ENCODE measurements at regions not wholly inside any gene's neighbourhood (a gene's known extent, or its start where the extent isn't known, plus 50 kb on each side); places are given as distances from the start of the nearest gene placed in this dataset.
"Not testable (repeated sequence)": the region's sequence is repeated elsewhere in the genome, so short reads cannot be mapped to it uniquely, and the experiment has no call there.

DNA sequence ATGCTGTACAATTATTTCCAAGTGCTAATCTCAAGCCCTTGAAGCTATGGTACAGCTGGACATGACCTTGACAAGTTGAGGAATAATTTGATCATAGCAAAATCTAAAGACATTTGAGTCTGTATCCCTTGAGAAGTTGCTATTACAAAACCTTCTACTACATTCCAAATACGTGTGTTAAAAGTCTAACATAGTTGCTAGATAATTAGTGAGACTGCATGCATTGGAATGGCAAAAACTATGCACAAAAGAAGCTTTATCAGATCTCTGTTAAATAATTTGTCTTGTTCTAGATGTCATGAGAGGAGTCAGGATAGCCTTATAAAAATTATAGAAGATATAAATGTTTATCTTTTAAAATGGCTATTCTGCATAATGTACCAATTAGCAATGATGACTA is 127.8 kb downstream of the GJA1 start (continued):
- TF ChIP-seq, protein P1, sequence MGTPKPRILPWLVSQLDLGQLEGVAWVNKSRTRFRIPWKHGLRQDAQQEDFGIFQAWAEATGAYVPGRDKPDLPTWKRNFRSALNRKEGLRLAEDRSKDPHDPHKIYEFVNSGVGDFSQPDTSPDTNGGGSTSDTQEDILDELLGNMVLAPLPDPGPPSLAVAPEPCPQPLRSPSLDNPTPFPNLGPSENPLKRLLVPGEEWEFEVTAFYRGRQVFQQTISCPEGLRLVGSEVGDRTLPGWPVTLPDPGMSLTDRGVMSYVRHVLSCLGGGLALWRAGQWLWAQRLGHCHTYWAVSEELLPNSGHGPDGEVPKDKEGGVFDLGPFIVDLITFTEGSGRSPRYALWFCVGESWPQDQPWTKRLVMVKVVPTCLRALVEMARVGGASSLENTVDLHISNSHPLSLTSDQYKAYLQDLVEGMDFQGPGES (IDR thresholded peaks at IDR 0.05) = no peak
- TF ChIP-seq ESRRA (IDR thresholded peaks at IDR 0.05; ENCODE audit: low read length) = no peak

DNA sequence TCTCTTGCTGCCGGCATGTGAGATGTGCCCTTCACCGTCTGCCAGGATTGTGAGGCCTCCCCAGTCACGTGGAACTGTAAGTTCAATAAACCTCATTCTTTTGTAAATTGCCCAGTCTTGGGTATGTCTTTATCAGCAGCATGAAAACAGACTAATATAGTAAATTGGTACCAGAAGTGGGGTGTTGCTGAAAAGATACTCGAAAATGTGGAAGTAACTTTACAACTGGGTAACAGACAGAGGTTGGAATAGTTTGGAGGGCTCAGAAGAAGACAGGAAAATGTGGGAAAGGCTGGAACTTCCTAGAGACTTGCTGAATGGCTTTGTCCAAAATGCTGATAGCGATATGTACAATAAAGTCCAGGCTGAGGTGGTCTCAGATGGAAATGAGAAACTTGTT is 129.1 kb downstream of the GJA1 start:
- DNase-seq (ENCODE audit: low read depth, low spot score); H3K36me3 ChIP-seq (ENCODE audit: control insufficient read depth in 2 of 2, insufficient read depth in 2 of 2, low read length in 1 of 2); H2AFZ ChIP-seq (ENCODE audit: control insufficient read depth, low read depth, low read length); POLR2A ChIA-PET; CTCF ChIA-PET; H4K20me1 ChIP-seq (ENCODE audit: control insufficient read depth, insufficient read depth); H3K9ac ChIP-seq (ENCODE audit: control insufficient read depth, insufficient read depth, low read length); H3K4me3 ChIP-seq; H3K4me2 ChIP-seq (ENCODE audit: control insufficient read depth, insufficient read depth); H3K4me1 ChIP-seq (ENCODE audit: control insufficient read depth, insufficient read depth, low read length); SMC1A ChIA-PET (ENCODE audit: uncharacterized antibody, unreplicated experiment); H3K27ac ChIP-seq (ENCODE audit: control insufficient read depth, insufficient read depth); H3K27me3 ChIP-seq (replicated peaks in 1 of 2; ENCODE audit: control insufficient read depth in 2 of 2, insufficient read depth in 2 of 2, low read length in 1 of 2); BruUV-seq (replicated peaks); intact Hi-C loops (cut with micrococcal nuclease; ENCODE audit: unreplicated experiment); in situ Hi-C loops (cut with MboI); ATAC-seq; H3K9me3 ChIP-seq (replicated peaks; ENCODE audit: control insufficient read depth, insufficient read depth, low read length); RAD21 ChIA-PET (ENCODE audit: unreplicated experiment); H3K79me2 ChIP-seq (ENCODE audit: control insufficient read depth, insufficient read depth, low read length); FAIRE-seq: not testable (repeated sequence)
- 25% methylated on average over 5 of the region's 5 CpGs for WGBS (ENCODE audit: insufficient coverage, insufficient replicate concordance, low lambda C conversion rate, missing lambda C conversion rate)

DNA sequence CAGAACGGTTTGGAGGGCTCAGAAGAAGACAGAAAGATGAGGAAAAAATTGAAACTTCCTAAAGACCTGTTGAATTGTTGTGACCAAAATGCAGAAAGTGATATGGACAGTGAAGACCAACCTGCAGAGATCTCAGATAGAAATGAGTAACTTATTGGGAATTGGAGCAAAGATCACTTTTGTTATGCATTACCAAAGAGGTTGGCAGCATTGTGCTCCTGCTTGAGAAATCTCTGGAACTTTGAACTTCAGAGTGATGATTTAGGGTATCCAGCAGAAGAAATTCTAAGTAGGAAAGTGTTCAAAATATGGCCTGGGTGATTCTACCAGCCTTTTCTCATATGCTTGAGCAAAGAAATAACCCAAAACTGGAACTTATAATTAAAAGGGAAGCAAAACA is 136.0 kb downstream of the GJA1 start:
- H3K9ac ChIP-seq (ENCODE audit: control insufficient read depth, insufficient read depth, low read length) = no peak overlapping the region
- H3K4me1 ChIP-seq (ENCODE audit: control insufficient read depth, insufficient read depth, low read length) = no peaks in the 10 kb centered on the region
- no peaks in the 10 kb centered on the region for H3K36me3 ChIP-seq (ENCODE audit: control insufficient read depth in 2 of 2, insufficient read depth in 2 of 2, low read length in 1 of 2)
- no peak for FAIRE-seq
- no peaks in the 10 kb centered on the region for H3K27me3 ChIP-seq (replicated peaks in 1 of 2; ENCODE audit: control insufficient read depth in 2 of 2, insufficient read depth in 2 of 2, low read length in 1 of 2)
- no peak overlapping the region for H3K27ac ChIP-seq (ENCODE audit: control insufficient read depth, insufficient read depth)
- 0% methylated on average over 1 of the region's 1 CpG for WGBS (ENCODE audit: insufficient coverage, insufficient replicate concordance, low lambda C conversion rate, missing lambda C conversion rate)
- no peak overlapping the region for H3K4me3 ChIP-seq
- no peak for ATAC-seq
- DNase-seq (ENCODE audit: low read depth, low spot score) = no peak
- ChIA-PET CTCF (no interaction called here), POLR2A (no interaction called here), RAD21 (ENCODE audit: unreplicated experiment) (no interaction called here), SMC1A (ENCODE audit: uncharacterized antibody, unreplicated experiment) (no interaction called here)
- in situ Hi-C loops (cut with MboI) = no loop called here
- H3K79me2 ChIP-seq (ENCODE audit: control insufficient read depth, insufficient read depth, low read length) = no peaks in the 10 kb centered on the region
- no peaks in the 10 kb centered on the region for H3K9me3 ChIP-seq (replicated peaks; ENCODE audit: control insufficient read depth, insufficient read depth, low read length)
- no peaks in the 10 kb centered on the region for H4K20me1 ChIP-seq (ENCODE audit: control insufficient read depth, insufficient read depth)
- intact Hi-C loops (cut with micrococcal nuclease; ENCODE audit: unreplicated experiment) = no loop called here
- no peak overlapping the region for H2AFZ ChIP-seq (ENCODE audit: control insufficient read depth, low read depth, low read length)
- no peak overlapping the region for H3K4me2 ChIP-seq (ENCODE audit: control insufficient read depth, insufficient read depth)
- BruUV-seq (replicated peaks) = no TSS peak
- TF ChIP-seq SIX5 (IDR thresholded peaks at IDR 0.05; ENCODE audit: low read depth, low read length, severe bottlenecking) (no peak), RFX5 (IDR thresholded peaks at IDR 0.05; ENCODE audit: low read depth, low read length) (no peak), EED (IDR thresholded peaks at IDR 0.05; ENCODE audit: low read depth) (no peak), LARP7 (IDR thresholded peaks at IDR 0.05) (no peak), CBX5 (IDR thresholded peaks at IDR 0.05; ENCODE audit: low read depth) (no peak)
- TF ChIP-seq, protein P2, sequence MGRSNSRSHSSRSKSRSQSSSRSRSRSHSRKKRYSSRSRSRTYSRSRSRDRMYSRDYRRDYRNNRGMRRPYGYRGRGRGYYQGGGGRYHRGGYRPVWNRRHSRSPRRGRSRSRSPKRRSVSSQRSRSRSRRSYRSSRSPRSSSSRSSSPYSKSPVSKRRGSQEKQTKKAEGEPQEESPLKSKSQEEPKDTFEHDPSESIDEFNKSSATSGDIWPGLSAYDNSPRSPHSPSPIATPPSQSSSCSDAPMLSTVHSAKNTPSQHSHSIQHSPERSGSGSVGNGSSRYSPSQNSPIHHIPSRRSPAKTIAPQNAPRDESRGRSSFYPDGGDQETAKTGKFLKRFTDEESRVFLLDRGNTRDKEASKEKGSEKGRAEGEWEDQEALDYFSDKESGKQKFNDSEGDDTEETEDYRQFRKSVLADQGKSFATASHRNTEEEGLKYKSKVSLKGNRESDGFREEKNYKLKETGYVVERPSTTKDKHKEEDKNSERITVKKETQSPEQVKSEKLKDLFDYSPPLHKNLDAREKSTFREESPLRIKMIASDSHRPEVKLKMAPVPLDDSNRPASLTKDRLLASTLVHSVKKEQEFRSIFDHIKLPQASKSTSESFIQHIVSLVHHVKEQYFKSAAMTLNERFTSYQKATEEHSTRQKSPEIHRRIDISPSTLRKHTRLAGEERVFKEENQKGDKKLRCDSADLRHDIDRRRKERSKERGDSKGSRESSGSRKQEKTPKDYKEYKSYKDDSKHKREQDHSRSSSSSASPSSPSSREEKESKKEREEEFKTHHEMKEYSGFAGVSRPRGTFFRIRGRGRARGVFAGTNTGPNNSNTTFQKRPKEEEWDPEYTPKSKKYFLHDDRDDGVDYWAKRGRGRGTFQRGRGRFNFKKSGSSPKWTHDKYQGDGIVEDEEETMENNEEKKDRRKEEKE (IDR thresholded peaks at IDR 0.05) = no peak
- TF ChIP-seq, protein P3, sequence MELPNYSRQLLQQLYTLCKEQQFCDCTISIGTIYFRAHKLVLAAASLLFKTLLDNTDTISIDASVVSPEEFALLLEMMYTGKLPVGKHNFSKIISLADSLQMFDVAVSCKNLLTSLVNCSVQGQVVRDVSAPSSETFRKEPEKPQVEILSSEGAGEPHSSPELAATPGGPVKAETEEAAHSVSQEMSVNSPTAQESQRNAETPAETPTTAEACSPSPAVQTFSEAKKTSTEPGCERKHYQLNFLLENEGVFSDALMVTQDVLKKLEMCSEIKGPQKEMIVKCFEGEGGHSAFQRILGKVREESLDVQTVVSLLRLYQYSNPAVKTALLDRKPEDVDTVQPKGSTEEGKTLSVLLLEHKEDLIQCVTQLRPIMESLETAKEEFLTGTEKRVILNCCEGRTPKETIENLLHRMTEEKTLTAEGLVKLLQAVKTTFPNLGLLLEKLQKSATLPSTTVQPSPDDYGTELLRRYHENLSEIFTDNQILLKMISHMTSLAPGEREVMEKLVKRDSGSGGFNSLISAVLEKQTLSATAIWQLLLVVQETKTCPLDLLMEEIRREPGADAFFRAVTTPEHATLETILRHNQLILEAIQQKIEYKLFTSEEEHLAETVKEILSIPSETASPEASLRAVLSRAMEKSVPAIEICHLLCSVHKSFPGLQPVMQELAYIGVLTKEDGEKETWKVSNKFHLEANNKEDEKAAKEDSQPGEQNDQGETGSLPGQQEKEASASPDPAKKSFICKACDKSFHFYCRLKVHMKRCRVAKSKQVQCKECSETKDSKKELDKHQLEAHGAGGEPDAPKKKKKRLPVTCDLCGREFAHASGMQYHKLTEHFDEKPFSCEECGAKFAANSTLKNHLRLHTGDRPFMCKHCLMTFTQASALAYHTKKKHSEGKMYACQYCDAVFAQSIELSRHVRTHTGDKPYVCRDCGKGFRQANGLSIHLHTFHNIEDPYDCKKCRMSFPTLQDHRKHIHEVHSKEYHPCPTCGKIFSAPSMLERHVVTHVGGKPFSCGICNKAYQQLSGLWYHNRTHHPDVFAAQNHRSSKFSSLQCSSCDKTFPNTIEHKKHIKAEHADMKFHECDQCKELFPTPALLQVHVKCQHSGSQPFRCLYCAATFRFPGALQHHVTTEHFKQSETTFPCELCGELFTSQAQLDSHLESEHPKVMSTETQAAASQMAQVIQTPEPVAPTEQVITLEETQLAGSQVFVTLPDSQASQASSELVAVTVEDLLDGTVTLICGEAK (IDR thresholded peaks at IDR 0.05; ENCODE audit: borderline replicate concordance) = no peak

All from GM12878 (cell line).